GM23338 (cell line): ENCODE measurements at regions not wholly inside any gene's neighbourhood (a gene's known extent, or its start where the extent isn't known, plus 50 kb on each side); places are given as distances from the start of the nearest gene placed in this dataset.

Experiments
- ATAC-seq: fragments of 200-7000 bp; cut with Tn5 transposase; 3 replicates; pipeline ENCODE4 v1.9.1; 2020
- DNase-seq: peaks from one replicate; pipeline ENCODE4 v3.0.0-alpha.2; 2015; ENCODE audit warnings: low spot score
- H2AFZ ChIP-seq: fragments of 200-600 bp; sonication (generic); 2 replicates; pipeline ENCODE4 v1.8.0; 2016; ENCODE audit warnings: antibody characterized with exemption, mild to moderate bottlenecking, moderate library complexity
- H3F3A ChIP-seq: fragments of 200-600 bp; sonication (generic); replicated peaks from 2 replicates; pipeline ENCODE4 v1.8.0; 2017; ENCODE audit warnings: antibody characterized with exemption, mixed run types, low read depth
- H3K27ac ChIP-seq: fragments of 200-600 bp; sonication (generic); 2 replicates; pipeline ENCODE4 v1.6.1; 2016; ENCODE audit warnings: low read depth
- H3K27me3 ChIP-seq: fragments of 200-600 bp; sonication (generic); 2 replicates; pipeline ENCODE4 v1.8.0; 2016; ENCODE audit warnings: mild to moderate bottlenecking, mixed run types, moderate library complexity; ENCODE audit not compliant: insufficient read depth
- H3K36me3 ChIP-seq: fragments of 200-600 bp; sonication (generic); 2 replicates; pipeline ENCODE4 v1.8.0; 2016; ENCODE audit warnings: mild to moderate bottlenecking; ENCODE audit not compliant: insufficient read depth
- H3K4me1 ChIP-seq: fragments of 200-600 bp; sonication (generic); 2 replicates; pipeline ENCODE4 v1.8.0; 2016; ENCODE audit warnings: mild to moderate bottlenecking, moderate library complexity; ENCODE audit not compliant: insufficient read depth
- H3K4me2 ChIP-seq: fragments of 200-600 bp; sonication (generic); 2 replicates; pipeline ENCODE4 v1.7.1; 2017; ENCODE audit warnings: mixed run types
- H3K4me3 ChIP-seq: fragments of 200-600 bp; sonication (generic); 2 replicates; pipeline ENCODE4 v1.6.1; 2016; ENCODE audit warnings: mixed run types
- H3K79me2 ChIP-seq: fragments of 200-600 bp; sonication (generic); replicated peaks from 2 replicates; pipeline ENCODE4 v1.8.0; 2017; ENCODE audit warnings: mild to moderate bottlenecking; ENCODE audit not compliant: insufficient read depth
- H3K9me2 ChIP-seq: fragments of 200-600 bp; sonication (generic); 2 replicates; pipeline ENCODE4 v1.8.0; 2017; ENCODE audit not compliant: insufficient read depth
- H4K20me1 ChIP-seq: fragments of 200-600 bp; sonication (generic); replicated peaks from 2 replicates; pipeline ENCODE4 v1.8.0; 2017; ENCODE audit warnings: mild to moderate bottlenecking; ENCODE audit not compliant: insufficient read depth
- H3K27ac Mint-ChIP-seq: 2 replicates; pipeline ENCODE4 v1.8.0; 2020; ENCODE audit warnings: inconsistent platforms, mild to moderate bottlenecking, moderate library complexity, mixed read lengths
- H3K27me3 Mint-ChIP-seq: 3 replicates; pipeline ENCODE4 v1.8.0; 2022; ENCODE audit warnings: low read depth, mild to moderate bottlenecking, moderate library complexity, mixed read lengths, inconsistent platforms; ENCODE audit not compliant: insufficient read depth, poor library complexity
- H3K36me3 Mint-ChIP-seq: 3 replicates; pipeline ENCODE4 v1.8.0; 2021; ENCODE audit warnings: low read depth, mild to moderate bottlenecking, inconsistent platforms, moderate library complexity, mixed read lengths
- H3K4me1 Mint-ChIP-seq: 3 replicates; pipeline ENCODE4 v1.8.0; 2020; ENCODE audit warnings: mild to moderate bottlenecking, inconsistent platforms, mixed read lengths
- H3K4me3 Mint-ChIP-seq: 3 replicates; pipeline ENCODE4 v1.8.0; 2021; ENCODE audit warnings: moderate library complexity, mild to moderate bottlenecking, inconsistent platforms, mixed read lengths
- H3K9me3 Mint-ChIP-seq: 3 replicates; pipeline ENCODE4 v1.8.0; 2020; ENCODE audit warnings: moderate library complexity, mild to moderate bottlenecking, inconsistent platforms, mixed read lengths
- CREB1 ChIP-seq: fragments of 250-450 bp; sonication (Bioruptor Pico); IDR thresholded peaks from 2 replicates; pipeline ENCODE4 v1.5.0; 2020; ENCODE audit warnings: low read depth, mild to moderate bottlenecking, moderate library complexity
- CTCF ChIP-seq, 2 experiments: fragments of 200-600 bp in 1 of 2; sonication (generic) in 1 of 2; conservative IDR thresholded peaks; 2 replicates each; pipeline versions ENCODE4 v1.5.1 to v1.6.1; 2016 to 2017; ENCODE audit warnings: antibody characterized with exemption in 2 of 2, low read depth in 2 of 2, mild to moderate bottlenecking in 2 of 2, moderate library complexity in 1 of 2
- EZH2 ChIP-seq: fragments of 200-600 bp; sonication (generic); IDR thresholded peaks from one replicate; pipeline ENCODE4 v1.8.0; 2017; ENCODE audit warnings: antibody characterized with exemption, mild to moderate bottlenecking, low read depth; ENCODE audit not compliant: unreplicated experiment
- EZH2phosphoT487 ChIP-seq: fragments of 200-600 bp; sonication (generic); IDR thresholded peaks from one replicate; pipeline ENCODE4 v1.8.1; 2018; ENCODE audit warnings: antibody characterized with exemption; ENCODE audit not compliant: unreplicated experiment
- JUNB ChIP-seq: IDR thresholded peaks from one replicate; pipeline ENCODE4 v1.6.1; 2016; ENCODE audit warnings: antibody characterized with exemption; ENCODE audit not compliant: unreplicated experiment
- NANOG ChIP-seq: IDR thresholded peaks from 2 replicates; pipeline ENCODE4 v1.6.1; 2016; ENCODE audit warnings: antibody characterized with exemption, borderline replicate concordance
- POLR2AphosphoS5 ChIP-seq: IDR thresholded peaks from 2 replicates; pipeline ENCODE4 v1.6.1; 2016; ENCODE audit warnings: antibody characterized with exemption, low read depth
- REST ChIP-seq: IDR thresholded peaks from one replicate; pipeline ENCODE4 v1.6.1; 2018; ENCODE audit warnings: antibody characterized with exemption; ENCODE audit not compliant: unreplicated experiment
- STAT1 ChIP-seq: IDR thresholded peaks from one replicate; pipeline ENCODE4 v1.6.1; 2016; ENCODE audit warnings: antibody characterized with exemption; ENCODE audit not compliant: unreplicated experiment
- ZNF114 ChIP-seq: fragments of 250-450 bp; sonication (Bioruptor Pico); IDR thresholded peaks from 2 replicates; pipeline ENCODE4 v1.5.0; 2020; ENCODE audit warnings: mild to moderate bottlenecking, moderate library complexity
- ZNF331 ChIP-seq: fragments of 250-450 bp; sonication (Bioruptor Pico); IDR thresholded peaks from 2 replicates; pipeline ENCODE4 v1.5.0; 2020; ENCODE audit warnings: low read depth, mild to moderate bottlenecking, moderate library complexity
- ZNF462 ChIP-seq: fragments of 250-450 bp; sonication (Bioruptor Pico); IDR thresholded peaks from 2 replicates; pipeline ENCODE4 v1.5.0; 2020; ENCODE audit warnings: mild to moderate bottlenecking, moderate library complexity
- TF ChIP-seq, protein P1 (sequence below): IDR thresholded peaks from 2 replicates; pipeline ENCODE4 v1.6.1; 2016; ENCODE audit warnings: antibody characterized with exemption

DNA sequence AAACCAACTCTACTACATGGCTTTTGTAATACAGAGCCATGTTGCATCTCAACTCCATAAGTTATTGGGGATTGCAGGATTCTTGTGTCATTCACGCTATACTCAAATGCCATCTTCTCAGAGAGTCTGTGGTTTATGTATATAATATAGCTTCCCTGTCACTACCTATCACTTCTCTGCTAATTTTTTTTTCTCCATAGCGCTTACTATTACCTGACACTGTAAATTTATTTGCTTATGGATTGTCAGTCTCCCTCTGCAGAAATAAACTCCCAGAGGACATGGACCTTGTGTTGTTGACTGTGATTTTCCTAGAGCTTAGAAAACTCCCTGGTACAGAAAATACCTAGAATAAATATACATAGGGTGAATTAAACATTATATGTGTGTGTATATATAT, 990.5 kb downstream of the TBL1XR1 start:
- H3K9me3 Mint-ChIP-seq: no peaks in the 10 kb centered on the region
- Histone ChIP-seq H4K20me1 (no peaks in the 10 kb centered on the region), H3K4me3 (no peak overlapping the region), H3K27me3 (no peaks in the 10 kb centered on the region), H3F3A (no peaks in the 10 kb centered on the region), H2AFZ (no peak overlapping the region), H3K79me2 (no peaks in the 10 kb centered on the region), H3K4me2 (no peak overlapping the region), H3K4me1 (no peaks in the 10 kb centered on the region; the same call in 1 of the 2 replicates), H3K36me3 (no peaks in the 10 kb centered on the region), H3K9me2 (no peaks in the 10 kb centered on the region), H3K27ac (no peak overlapping the region)
- H3K27me3 Mint-ChIP-seq: no peaks in the 10 kb centered on the region
- no peaks in the 10 kb centered on the region for H3K36me3 Mint-ChIP-seq
- H3K4me3 Mint-ChIP-seq: no peak overlapping the region
- ATAC-seq (no peak), DNase-seq (no peak)
- TF ChIP-seq ZNF462 (CRISPR knock-in tag) (no peak), CREB1 (CRISPR knock-in tag) (no peak), STAT1 (no peak), EZH2phosphoT487 (no peak), NANOG (no peak), ZNF331 (no peak), ZNF114 (CRISPR knock-in tag) (no peak), CTCF (conservative IDR thresholded peaks at IDR 0.05; ENCODE audit: low read depth in 2 of 2) (no peak), REST (no peak), JUNB (no peak), EZH2 (no peak), POLR2AphosphoS5 (no peak)
- TF ChIP-seq, protein P1, sequence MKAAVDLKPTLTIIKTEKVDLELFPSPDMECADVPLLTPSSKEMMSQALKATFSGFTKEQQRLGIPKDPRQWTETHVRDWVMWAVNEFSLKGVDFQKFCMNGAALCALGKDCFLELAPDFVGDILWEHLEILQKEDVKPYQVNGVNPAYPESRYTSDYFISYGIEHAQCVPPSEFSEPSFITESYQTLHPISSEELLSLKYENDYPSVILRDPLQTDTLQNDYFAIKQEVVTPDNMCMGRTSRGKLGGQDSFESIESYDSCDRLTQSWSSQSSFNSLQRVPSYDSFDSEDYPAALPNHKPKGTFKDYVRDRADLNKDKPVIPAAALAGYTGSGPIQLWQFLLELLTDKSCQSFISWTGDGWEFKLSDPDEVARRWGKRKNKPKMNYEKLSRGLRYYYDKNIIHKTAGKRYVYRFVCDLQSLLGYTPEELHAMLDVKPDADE: no peak
- peaks cover 2% of the 10 kb centered on the region; the same call in 1 of the 3 replicates for H3K4me1 Mint-ChIP-seq
- no peak overlapping the region for H3K27ac Mint-ChIP-seq
